HEK293 (cell line): ENCODE measurements at regions not wholly inside any gene's neighbourhood (a gene's known extent, or its start where the extent isn't known, plus 50 kb on each side); places are given as distances from the start of the nearest gene placed in this dataset.

Source experiments
- CTCF ChIA-PET: fragments of 350-600 bp; formaldehyde crosslinking; extraction: SDS; loops from one replicate; lab custom pipeline; 2021; ENCODE audit warnings: antibody characterized with exemption; lab: Yijun Ruan, JAX
- POLR2A ChIA-PET: fragments of 300-600 bp; formaldehyde crosslinking; extraction: SDS; loops from one replicate; lab custom pipeline; 2020; ENCODE audit warnings: antibody characterized with exemption, inconsistent platforms; lab: Yijun Ruan, JAX
- H3K27ac ChIP-seq: fragments of 200-500 bp; sonication (Bioruptor generic); 2 replicates; pipeline ENCODE4 v1.5.1; 2014; ENCODE audit warnings: low read depth, low read length, control low read depth, inconsistent platforms; ENCODE audit errors: extremely low read depth
- H3K36me3 ChIP-seq, 2 experiments: fragments of 200-500 bp in 1 of 2; sonication (Bioruptor generic) in 1 of 2; 1 replicate in 1 of 2; 2 replicates in 1 of 2; pipeline ENCODE4 v1.5.1; 2014 to 2017; ENCODE audit warnings: inconsistent platforms in 2 of 2, low read length in 2 of 2; ENCODE audit not compliant: control insufficient read depth in 2 of 2, insufficient read depth in 1 of 2
- H3K4me1 ChIP-seq: fragments of 200-500 bp; sonication (Bioruptor generic); 2 replicates; pipeline ENCODE4 v1.5.1; 2014; ENCODE audit warnings: mild to moderate bottlenecking, low read length, inconsistent platforms; ENCODE audit not compliant: control insufficient read depth, insufficient read depth
- H3K4me3 ChIP-seq: 2 replicates; pipeline ENCODE4 v1.5.1; 2011; ENCODE audit warnings: low read depth, mild to moderate bottlenecking, control low read depth, low read length, moderate library complexity
- H3K9me3 ChIP-seq: fragments of 200-500 bp; sonication (Bioruptor generic); 2 replicates; pipeline ENCODE4 v1.5.1; 2014; ENCODE audit warnings: low read depth, low read length, inconsistent platforms; ENCODE audit not compliant: control insufficient read depth, insufficient read depth
- BCL11A ChIP-seq: fragments of 450-650 bp; formaldehyde crosslinking; IDR thresholded peaks from 2 replicates; pipeline ENCODE4 v1.5.1; 2016; ENCODE audit warnings: low read depth, missing biosample characterization, missing genetic modification characterization
- BCL11B ChIP-seq: fragments of 450-650 bp; formaldehyde crosslinking; IDR thresholded peaks from 2 replicates; pipeline ENCODE4 v1.5.1; 2016; ENCODE audit warnings: low read depth, missing biosample characterization, missing genetic modification characterization
- EGR2 ChIP-seq: fragments of 450-650 bp; formaldehyde crosslinking; IDR thresholded peaks from 2 replicates; pipeline ENCODE4 v1.5.1; 2016; ENCODE audit warnings: low read depth, missing biosample characterization, missing genetic modification characterization
- GLI2 ChIP-seq: fragments of 450-650 bp; formaldehyde crosslinking; IDR thresholded peaks from 2 replicates; pipeline ENCODE4; 2017; ENCODE audit warnings: missing biosample characterization, missing genetic modification characterization, low read depth, borderline replicate concordance
- HOXA7 ChIP-seq: sonication (generic); formaldehyde crosslinking; IDR thresholded peaks from 2 replicates; pipeline ENCODE4 v1.8.1; 2022; ENCODE audit warnings: missing genetic modification reagents, borderline replicate concordance
- MYNN ChIP-seq: fragments of 450-650 bp; formaldehyde crosslinking; IDR thresholded peaks from 2 replicates; pipeline ENCODE4 v1.5.1; 2016; ENCODE audit warnings: missing biosample characterization, missing genetic modification characterization, borderline replicate concordance
- SP2 ChIP-seq: fragments of 450-650 bp; formaldehyde crosslinking; IDR thresholded peaks from 2 replicates; pipeline ENCODE4 v1.5.1; 2016; ENCODE audit warnings: missing biosample characterization, missing genetic modification characterization
- ZFHX2 ChIP-seq: fragments of 450-650 bp; formaldehyde crosslinking; conservative IDR thresholded peaks from 2 replicates; pipeline ENCODE4 v1.5.1; 2016; ENCODE audit warnings: missing biosample characterization, missing genetic modification characterization
- ZFP3 ChIP-seq: fragments of 450-650 bp; formaldehyde crosslinking; IDR thresholded peaks from 2 replicates; pipeline ENCODE4 v1.5.1; 2016; ENCODE audit warnings: low read depth, missing biosample characterization, missing genetic modification characterization
- ZNF121 ChIP-seq: fragments of 450-650 bp; formaldehyde crosslinking; IDR thresholded peaks from 2 replicates; pipeline ENCODE4 v1.5.1; 2016; ENCODE audit warnings: missing biosample characterization, missing genetic modification characterization
- ZNF2 ChIP-seq: fragments of 450-650 bp; formaldehyde crosslinking; IDR thresholded peaks from 2 replicates; pipeline ENCODE4 v1.5.1; 2016; ENCODE audit warnings: missing biosample characterization, missing genetic modification characterization
- ZNF221 ChIP-seq: fragments of 450-650 bp; formaldehyde crosslinking; IDR thresholded peaks from 2 replicates; pipeline ENCODE4 v1.5.1; 2017; ENCODE audit warnings: missing biosample characterization, missing genetic modification characterization, borderline replicate concordance
- ZNF280D ChIP-seq: fragments of 450-650 bp; formaldehyde crosslinking; IDR thresholded peaks from 2 replicates; pipeline ENCODE4 v1.5.1; 2016; ENCODE audit warnings: missing biosample characterization, missing genetic modification characterization
- ZNF302 ChIP-seq: fragments of 450-650 bp; formaldehyde crosslinking; IDR thresholded peaks from 2 replicates; pipeline ENCODE4 v1.5.1; 2016; ENCODE audit warnings: missing biosample characterization, missing genetic modification characterization, low read depth
- ZNF335 ChIP-seq: fragments of 450-650 bp; formaldehyde crosslinking; conservative IDR thresholded peaks from 2 replicates; pipeline ENCODE4 v1.5.1; 2016; ENCODE audit warnings: missing biosample characterization, missing genetic modification characterization
- ZNF521 ChIP-seq: fragments of 450-650 bp; formaldehyde crosslinking; IDR thresholded peaks from 2 replicates; pipeline ENCODE4 v1.5.1; 2017; ENCODE audit warnings: missing biosample characterization, mild to moderate bottlenecking, missing genetic modification characterization
- ZNF549 ChIP-seq: fragments of 450-650 bp; IDR thresholded peaks from 2 replicates; pipeline ENCODE4 v1.5.1; 2018; ENCODE audit warnings: missing biosample characterization, missing genetic modification characterization, mild to moderate bottlenecking, inconsistent platforms, moderate library complexity
- ZNF596 ChIP-seq: fragments of 450-650 bp; IDR thresholded peaks from 2 replicates; pipeline ENCODE4 v1.5.0; 2018; ENCODE audit warnings: missing biosample characterization, mild to moderate bottlenecking, missing genetic modification characterization, moderate library complexity
- ZNF610 ChIP-seq: fragments of 450-650 bp; formaldehyde crosslinking; IDR thresholded peaks from 2 replicates; pipeline ENCODE4 v1.5.1; 2016; ENCODE audit warnings: missing biosample characterization, missing genetic modification characterization, borderline replicate concordance
- ZNF623 ChIP-seq: fragments of 450-650 bp; formaldehyde crosslinking; IDR thresholded peaks from 2 replicates; pipeline ENCODE4 v1.5.1; 2016; ENCODE audit warnings: missing biosample characterization, missing genetic modification characterization
- ZNF692 ChIP-seq: fragments of 450-650 bp; formaldehyde crosslinking; IDR thresholded peaks from 2 replicates; pipeline ENCODE4 v1.5.1; 2016; ENCODE audit warnings: missing biosample characterization, missing genetic modification characterization
- ZNF777 ChIP-seq: fragments of 450-650 bp; formaldehyde crosslinking; IDR thresholded peaks from 2 replicates; pipeline ENCODE4 v1.5.1; 2017; ENCODE audit warnings: missing biosample characterization, missing genetic modification characterization, borderline replicate concordance
- ZSCAN30 ChIP-seq: fragments of 450-650 bp; IDR thresholded peaks from 2 replicates; pipeline ENCODE4 v1.5.1; 2018; ENCODE audit warnings: missing biosample characterization, mild to moderate bottlenecking, missing genetic modification characterization, moderate library complexity

- H3K27ac ChIP-seq: no peak overlapping the region
- ChIA-PET POLR2A (no interaction called here), CTCF (interaction anchor here (0.7 to 1.3 kb wide), 6 partner anchors 11 to 47 kb away, joined by 3 to 4 read pairs (median 3); no protein-coding TSS in a partner anchor)
- H3K4me1 ChIP-seq: no peaks in the 10 kb centered on the region; the same call in 1 of the 2 replicates
- no peak for TF ChIP-seq ZFHX2 (tag by site-specific recombination)
- no peaks in the 10 kb centered on the region for H3K36me3 ChIP-seq
- no peak overlapping the region for H3K4me3 ChIP-seq
- H3K9me3 ChIP-seq: no peaks in the 10 kb centered on the region
Measured at GRCh38 chr20:1782181-1782580, 113.0 kb upstream of the SIRPA start.

- TF ChIP-seq HOXA7 (CRISPR knock-in tag) (no peak), ZNF623 (no peak), ZNF302 (tag by site-specific recombination) (no peak), ZNF610 (no peak), SP2 (no peak), EGR2 (tag by site-specific recombination) (no peak), BCL11B (tag by site-specific recombination) (no peak), ZNF549 (tag by site-specific recombination) (no peak), MYNN (no peak), ZNF2 (tag by site-specific recombination) (no peak), ZNF692 (tag by site-specific recombination) (no peak), ZNF777 (tag by site-specific recombination) (no peak), ZNF521 (no peak)
- TF ChIP-seq, all 188 proteins: peak for 0
- CTCF ChIA-PET: interaction anchor here (0.6 to 3.2 kb wide), 4 partner anchors 13 to 51 kb away, joined by 4 to 12 read pairs (median 8); no protein-coding TSS in a partner anchor
- no peak overlapping the region for H3K27ac ChIP-seq
- peaks cover 4% of the 10 kb centered on the region for H3K4me1 ChIP-seq
- no peaks in the 10 kb centered on the region for H3K36me3 ChIP-seq
- no peaks in the 10 kb centered on the region for H3K9me3 ChIP-seq
- H3K4me3 ChIP-seq: no peak overlapping the region
- POLR2A ChIA-PET: no interaction called here
Measured at GRCh38 chr20:1779567-1779966, 115.6 kb upstream of the SIRPA start.

GRCh38 chr20:1778338-1778737 is 116.9 kb upstream of the SIRPA start:
- H3K4me3 ChIP-seq: no peak overlapping the region
- H3K9me3 ChIP-seq: no peaks in the 10 kb centered on the region
- ChIA-PET POLR2A (no interaction called here), CTCF (interaction anchor here (1.0 kb wide), 1 partner anchor 101 kb away, joined by 3 read pairs; no protein-coding TSS in a partner anchor)
- peaks cover 4% of the 10 kb centered on the region for H3K4me1 ChIP-seq
- H3K27ac ChIP-seq: no peak overlapping the region
- no peaks in the 10 kb centered on the region for H3K36me3 ChIP-seq
- no peak for TF ChIP-seq ZNF121 (tag by site-specific recombination)
- no peak for TF ChIP-seq ZFP3 (tag by site-specific recombination)
- no peak for TF ChIP-seq ZNF280D (tag by site-specific recombination)
- TF ChIP-seq GLI2: no peak
- TF ChIP-seq ZNF596 (tag by site-specific recombination): no peak
- TF ChIP-seq BCL11A (tag by site-specific recombination): no peak
- TF ChIP-seq ZNF335 (tag by site-specific recombination): no peak
- TF ChIP-seq ZNF221 (tag by site-specific recombination): no peak
- no peak for TF ChIP-seq ZSCAN30 (tag by site-specific recombination)
